MM.1S (cell line): ENCODE measurements at regions not wholly inside any gene's neighbourhood (a gene's known extent, or its start where the extent isn't known, plus 50 kb on each side); places are given as distances from the start of the nearest gene placed in this dataset.

Experiments used
- CTCF ChIP-seq: fragments of 300-600 bp; sonication (generic); IDR thresholded peaks from 2 replicates; pipeline ENCODE4 v1.5.1; 2016; ENCODE audit warnings: antibody characterized with exemption, low read length, mixed read lengths
- EZH2 ChIP-seq: fragments of 300-600 bp; sonication (generic); optimal IDR thresholded peaks from 2 replicates; pipeline ENCODE3; 2017; ENCODE audit warnings: low read depth, mild to moderate bottlenecking, antibody characterized with exemption, low read length, mixed read lengths

GRCh38 chr5:34604119-34604675, 51.9 kb upstream of the RAI14 start:
- no peak for TF ChIP-seq EZH2
- TF ChIP-seq CTCF = no peak
